MM.1S (cell line): ENCODE measurements at regions not wholly inside any gene's neighbourhood (a gene's known extent, or its start where the extent isn't known, plus 50 kb on each side); places are given as distances from the start of the nearest gene placed in this dataset.

ENCODE experiments used
- CTCF ChIP-seq: fragments of 300-600 bp; sonication (generic); IDR thresholded peaks from 2 replicates; pipeline ENCODE4 v1.5.1; 2016; ENCODE audit warnings: antibody characterized with exemption, low read length, mixed read lengths
- EZH2phosphoT487 ChIP-seq: fragments of 300-600 bp; sonication (generic); IDR thresholded peaks from 2 replicates; pipeline ENCODE4 v1.6.1; 2018; ENCODE audit warnings: antibody characterized with exemption, low read length

DNA sequence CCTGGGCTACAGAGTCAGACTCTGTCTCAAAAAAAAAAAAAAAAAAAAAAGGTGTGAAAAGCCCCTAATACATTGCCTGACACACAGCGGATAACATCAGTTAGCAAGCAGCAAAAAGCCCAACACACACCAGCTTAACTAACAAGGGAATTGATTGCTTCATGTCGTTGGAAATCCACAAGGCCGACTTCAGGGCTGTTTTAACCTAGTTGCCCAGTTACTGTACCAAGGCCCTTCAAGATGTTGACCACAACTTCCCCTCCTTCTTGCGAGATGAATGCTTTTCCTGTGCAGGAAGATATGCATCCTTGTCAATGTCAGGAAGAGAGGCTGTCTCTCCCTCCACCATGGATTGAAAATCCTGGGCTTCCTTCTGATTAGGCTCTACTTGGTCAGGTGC is 202.9 kb downstream of the MIB1 start:
- TF ChIP-seq CTCF, result no peak
- no peak for TF ChIP-seq EZH2phosphoT487
